ENCODE measurements at regions not wholly inside any gene's neighbourhood (a gene's known extent, or its start where the extent isn't known, plus 50 kb on each side); places are given as distances from the start of the nearest gene placed in this dataset.
"Not testable (repeated sequence)": the region's sequence is repeated elsewhere in the genome, so short reads cannot be mapped to it uniquely, and the experiment has no call there.

DNA sequence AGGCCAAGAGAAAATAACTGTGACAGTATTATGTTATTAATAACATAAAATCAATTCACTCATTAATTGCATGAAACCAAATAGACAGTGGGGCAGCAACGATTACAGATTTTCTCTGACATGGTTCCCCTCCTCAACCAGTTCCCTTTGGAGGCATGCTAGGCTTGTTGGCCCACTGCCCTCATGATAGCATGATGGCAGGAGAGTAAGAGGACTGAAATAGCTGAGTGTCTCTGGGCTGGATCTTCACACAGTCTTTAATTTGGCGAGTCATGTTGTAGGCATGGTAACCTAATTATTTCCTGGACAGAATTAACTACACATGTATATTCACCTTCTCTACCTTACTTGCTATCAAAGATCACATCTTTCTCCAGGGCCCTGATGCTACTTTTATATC, 266.2 kb upstream of the PELI2 start:
- TF ChIP-seq TARDBP (IDR thresholded peaks at IDR 0.05) (no peak), FOXA1 (IDR thresholded peaks at IDR 0.05) (no peak), FOXM1 (IDR thresholded peaks at IDR 0.05; ENCODE audit: borderline replicate concordance) (no peak), BHLHE40 (IDR thresholded peaks at IDR 0.05; ENCODE audit: borderline replicate concordance) (no peak), SUZ12 (IDR thresholded peaks at IDR 0.05) (no peak), ZNF384 (IDR thresholded peaks at IDR 0.05) (no peak)
- POLR2A ChIA-PET: no interaction called here
- CTCF ChIA-PET: no interaction called here
- no peak for DNase-seq (ENCODE audit: extremely low spot score)

DNA sequence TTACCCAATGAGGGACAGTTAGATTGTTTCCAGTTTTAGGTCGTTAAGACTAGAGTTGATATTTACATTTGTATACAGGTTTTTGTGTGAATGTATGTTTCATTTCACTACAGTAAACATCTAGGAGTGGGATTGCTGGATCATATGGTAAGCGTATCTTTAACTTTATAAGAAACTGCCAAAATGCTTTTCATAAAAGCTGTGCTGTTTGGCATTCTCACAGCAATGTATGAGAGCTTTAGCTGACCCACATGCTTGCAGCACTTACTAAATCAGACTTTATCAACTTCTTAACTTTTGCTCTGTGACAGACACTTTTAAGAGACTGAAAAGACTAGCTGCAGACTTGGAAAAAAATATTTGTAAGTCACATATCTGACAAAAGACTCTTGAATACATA, 262.5 kb upstream of the PELI2 start:
- no peak for TF ChIP-seq FOXK2 (IDR thresholded peaks at IDR 0.05)
- TF ChIP-seq SP1 (IDR thresholded peaks at IDR 0.05): no peak
- no peak for TF ChIP-seq NFRKB (IDR thresholded peaks at IDR 0.05)
- no peak for TF ChIP-seq LEF1 (IDR thresholded peaks at IDR 0.05; ENCODE audit: borderline replicate concordance)
- TF ChIP-seq ELF4 (IDR thresholded peaks at IDR 0.05): no peak
- no peak for TF ChIP-seq CTBP1 (IDR thresholded peaks at IDR 0.05; ENCODE audit: borderline replicate concordance)
- TF ChIP-seq ARNT (IDR thresholded peaks at IDR 0.05): no peak
- TF ChIP-seq FOXA1 (IDR thresholded peaks at IDR 0.05): no peak
- no peak for TF ChIP-seq SUZ12 (IDR thresholded peaks at IDR 0.05)
- TF ChIP-seq, protein P1, sequence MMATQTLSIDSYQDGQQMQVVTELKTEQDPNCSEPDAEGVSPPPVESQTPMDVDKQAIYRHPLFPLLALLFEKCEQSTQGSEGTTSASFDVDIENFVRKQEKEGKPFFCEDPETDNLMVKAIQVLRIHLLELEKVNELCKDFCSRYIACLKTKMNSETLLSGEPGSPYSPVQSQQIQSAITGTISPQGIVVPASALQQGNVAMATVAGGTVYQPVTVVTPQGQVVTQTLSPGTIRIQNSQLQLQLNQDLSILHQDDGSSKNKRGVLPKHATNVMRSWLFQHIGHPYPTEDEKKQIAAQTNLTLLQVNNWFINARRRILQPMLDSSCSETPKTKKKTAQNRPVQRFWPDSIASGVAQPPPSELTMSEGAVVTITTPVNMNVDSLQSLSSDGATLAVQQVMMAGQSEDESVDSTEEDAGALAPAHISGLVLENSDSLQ (IDR thresholded peaks at IDR 0.05): no peak
- no peak for TF ChIP-seq L3MBTL2 (conservative IDR thresholded peaks at IDR 0.05)
- TF ChIP-seq HDGF (IDR thresholded peaks at IDR 0.05; ENCODE audit: borderline replicate concordance): no peak
- TF ChIP-seq FOXM1 (IDR thresholded peaks at IDR 0.05; ENCODE audit: borderline replicate concordance): no peak
- TF ChIP-seq BHLHE40 (IDR thresholded peaks at IDR 0.05; ENCODE audit: borderline replicate concordance): no peak
- no peak for TF ChIP-seq ZNF384 (IDR thresholded peaks at IDR 0.05)
- TF ChIP-seq TARDBP (IDR thresholded peaks at IDR 0.05): no peak
- no peak for DNase-seq (ENCODE audit: extremely low spot score)
- ChIA-PET CTCF (no interaction called here), POLR2A (no interaction called here)

DNA sequence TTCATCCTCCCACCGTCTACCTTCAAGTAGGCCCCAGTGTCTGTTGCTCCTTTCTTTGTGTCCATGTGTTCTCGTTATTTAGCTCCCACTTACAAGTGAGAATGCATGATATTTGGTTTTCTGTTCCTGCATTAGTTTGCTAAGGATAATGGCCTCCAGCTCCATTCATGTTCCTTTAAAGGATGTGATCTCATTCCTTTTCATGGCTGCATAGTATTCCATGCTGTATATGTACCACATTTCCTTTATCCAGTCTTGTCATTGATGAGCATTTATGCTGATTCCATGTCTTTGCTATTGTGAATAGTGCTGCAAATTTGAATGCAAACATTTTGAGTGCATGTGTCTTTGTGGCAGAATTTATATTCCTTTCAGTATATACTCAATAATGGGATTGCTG, 259.6 kb upstream of the PELI2 start:
- TF ChIP-seq ARNT (IDR thresholded peaks at IDR 0.05): no peak
- TF ChIP-seq, protein P1 (IDR thresholded peaks at IDR 0.05): no peak
- no peak for TF ChIP-seq L3MBTL2 (conservative IDR thresholded peaks at IDR 0.05)
- TF ChIP-seq SUZ12 (IDR thresholded peaks at IDR 0.05): no peak
- CTCF ChIA-PET: no interaction called here
- no peak for DNase-seq (ENCODE audit: extremely low spot score)
- POLR2A ChIA-PET: no interaction called here

DNA sequence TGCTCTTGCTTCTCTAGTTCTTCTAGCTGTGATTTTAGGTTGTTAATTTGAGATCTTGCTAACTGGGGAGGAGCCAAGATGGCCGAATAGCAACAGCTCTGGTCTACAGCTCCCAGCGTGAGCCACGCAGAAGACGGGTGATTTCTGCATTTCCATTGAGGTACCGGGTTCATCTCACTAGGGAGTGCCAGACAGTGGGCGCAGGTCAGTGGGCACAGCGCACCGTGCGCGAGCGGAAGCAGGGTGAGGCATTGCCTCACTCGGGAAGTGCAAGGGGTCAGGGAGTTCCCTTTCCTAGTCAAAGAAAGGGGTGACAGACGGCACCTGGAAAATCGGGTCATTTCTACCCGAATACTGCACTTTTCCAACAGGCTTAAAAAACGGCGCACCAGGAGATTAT, 256.6 kb upstream of the PELI2 start:
- DNase-seq (ENCODE audit: extremely low spot score); CTCF ChIA-PET; POLR2A ChIA-PET: not testable (repeated sequence)

DNA sequence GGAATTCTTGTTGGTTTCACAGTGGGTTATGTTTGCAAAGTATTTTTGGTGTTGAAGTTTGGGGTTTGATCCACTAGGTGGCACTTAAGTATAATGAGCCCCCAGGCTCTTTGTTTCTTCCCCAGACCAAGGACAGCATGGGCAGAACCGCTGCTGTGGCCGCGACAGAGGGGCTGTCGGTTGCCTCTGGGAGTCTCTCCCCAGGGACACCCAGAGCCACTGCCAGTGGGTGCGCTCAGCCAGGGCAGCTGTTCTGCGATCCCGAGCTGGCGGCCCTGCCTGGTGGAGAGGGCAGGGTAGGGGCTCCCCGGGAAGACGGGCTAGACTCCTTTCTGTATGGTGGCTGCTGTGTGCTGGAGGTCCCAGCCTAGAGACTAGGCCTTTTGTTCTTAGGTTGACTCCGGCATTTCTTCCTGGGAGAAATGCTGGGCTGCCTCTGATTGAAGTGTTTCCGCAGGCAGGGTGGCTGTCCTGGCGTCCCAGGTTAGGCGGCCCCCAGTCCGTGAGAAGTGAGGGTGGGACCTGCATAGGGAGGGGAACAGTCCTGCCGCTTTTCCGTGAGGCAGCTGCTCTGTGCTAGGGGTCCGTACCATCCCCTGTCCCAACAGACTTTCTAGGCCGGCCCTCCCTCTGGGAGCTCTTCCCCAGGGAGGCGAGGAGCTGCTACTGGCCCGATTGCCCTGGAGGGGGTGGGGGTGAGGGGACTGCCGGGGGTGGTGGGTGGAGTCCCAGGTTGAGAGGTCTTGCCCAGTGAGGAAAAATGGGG, 253.1 kb upstream of the PELI2 start:
- DNase-seq (ENCODE audit: extremely low spot score): no peak
- TF ChIP-seq ARNT (IDR thresholded peaks at IDR 0.05) (no peak), BHLHE40 (IDR thresholded peaks at IDR 0.05; ENCODE audit: borderline replicate concordance) (no peak), ELF4 (IDR thresholded peaks at IDR 0.05) (no peak), ZNF384 (IDR thresholded peaks at IDR 0.05) (no peak), TARDBP (IDR thresholded peaks at IDR 0.05) (no peak), FOXA1 (IDR thresholded peaks at IDR 0.05) (no peak), CTBP1 (IDR thresholded peaks at IDR 0.05; ENCODE audit: borderline replicate concordance) (no peak), FOXM1 (IDR thresholded peaks at IDR 0.05; ENCODE audit: borderline replicate concordance) (no peak), HDGF (IDR thresholded peaks at IDR 0.05; ENCODE audit: borderline replicate concordance) (no peak), L3MBTL2 (conservative IDR thresholded peaks at IDR 0.05) (no peak), SP1 (IDR thresholded peaks at IDR 0.05) (no peak), LEF1 (IDR thresholded peaks at IDR 0.05; ENCODE audit: borderline replicate concordance) (no peak), NFRKB (IDR thresholded peaks at IDR 0.05) (no peak), SUZ12 (IDR thresholded peaks at IDR 0.05) (no peak), FOXK2 (IDR thresholded peaks at IDR 0.05) (no peak)
- TF ChIP-seq, protein P1 (IDR thresholded peaks at IDR 0.05): no peak
- ChIA-PET POLR2A (no interaction called here), CTCF (no interaction called here)

DNA sequence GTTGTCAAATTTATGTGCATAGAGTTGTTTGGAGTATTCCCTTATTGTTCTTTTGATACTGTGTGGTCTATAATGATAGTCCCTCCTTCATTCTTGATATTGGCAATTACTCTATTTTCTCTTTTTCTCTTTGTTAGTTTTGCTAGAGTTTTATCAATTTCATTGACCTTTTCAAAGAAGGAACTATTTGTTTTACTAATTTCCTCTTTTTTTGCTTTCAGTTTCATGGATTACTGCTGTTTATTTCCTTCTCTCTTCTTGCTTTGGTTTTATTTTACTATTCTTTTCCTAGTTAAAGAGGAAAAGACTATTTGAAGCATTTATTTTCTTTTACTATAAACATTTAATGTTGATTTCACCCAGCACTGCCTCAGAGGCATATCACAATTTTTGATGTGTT, 250.9 kb upstream of the PELI2 start:
- TF ChIP-seq FOXM1 (IDR thresholded peaks at IDR 0.05; ENCODE audit: borderline replicate concordance): no peak
- no peak for TF ChIP-seq BHLHE40 (IDR thresholded peaks at IDR 0.05; ENCODE audit: borderline replicate concordance)
- TF ChIP-seq ARNT (IDR thresholded peaks at IDR 0.05): no peak
- TF ChIP-seq SUZ12 (IDR thresholded peaks at IDR 0.05): no peak
- no peak for TF ChIP-seq LEF1 (IDR thresholded peaks at IDR 0.05; ENCODE audit: borderline replicate concordance)
- TF ChIP-seq L3MBTL2 (conservative IDR thresholded peaks at IDR 0.05): no peak
- TF ChIP-seq ELF4 (IDR thresholded peaks at IDR 0.05): no peak
- no peak for TF ChIP-seq SP1 (IDR thresholded peaks at IDR 0.05)
- TF ChIP-seq ZNF384 (IDR thresholded peaks at IDR 0.05): no peak
- TF ChIP-seq FOXK2 (IDR thresholded peaks at IDR 0.05): no peak
- no peak for TF ChIP-seq NFRKB (IDR thresholded peaks at IDR 0.05)
- TF ChIP-seq CTBP1 (IDR thresholded peaks at IDR 0.05; ENCODE audit: borderline replicate concordance): no peak
- no peak for TF ChIP-seq FOXA1 (IDR thresholded peaks at IDR 0.05)
- TF ChIP-seq HDGF (IDR thresholded peaks at IDR 0.05; ENCODE audit: borderline replicate concordance): no peak
- TF ChIP-seq, protein P1 (IDR thresholded peaks at IDR 0.05): no peak
- TF ChIP-seq TARDBP (IDR thresholded peaks at IDR 0.05): no peak
- POLR2A ChIA-PET: no interaction called here
- DNase-seq (ENCODE audit: extremely low spot score): no peak
- CTCF ChIA-PET: no interaction called here

All from HEK293T (cell line).